AG08395 (cell line): ENCODE measurements at regions not wholly inside any gene's neighbourhood (a gene's known extent, or its start where the extent isn't known, plus 50 kb on each side); places are given as distances from the start of the nearest gene placed in this dataset.
"Not testable (repeated sequence)": the region's sequence is repeated elsewhere in the genome, so short reads cannot be mapped to it uniquely, and the experiment has no call there.

Source experiments
- DNase-seq: peaks from one replicate; pipeline ENCODE4 v3.0.0; 2012; ENCODE audit warnings: mixed read lengths, low spot score

DNA sequence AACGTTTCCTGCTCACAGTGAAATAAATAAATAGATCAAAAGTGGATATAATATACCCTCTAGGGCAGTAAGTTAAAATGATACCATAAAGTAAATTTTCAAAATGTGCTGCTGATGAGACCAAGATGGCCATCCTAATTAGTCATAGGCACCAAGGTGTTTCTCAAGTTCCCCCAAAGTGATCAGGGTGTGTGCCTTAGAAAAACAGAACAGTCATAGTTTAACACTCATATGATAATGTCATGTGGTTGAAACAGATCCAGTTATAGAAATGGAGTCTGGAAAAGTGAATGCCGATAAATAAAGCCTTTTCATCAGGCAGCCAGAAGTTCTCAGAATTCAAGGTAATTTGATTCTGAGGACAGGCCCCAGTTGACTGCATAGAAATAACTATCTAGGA lies 161.5 kb upstream of the CDKN2B start:
- no peak for DNase-seq

DNA sequence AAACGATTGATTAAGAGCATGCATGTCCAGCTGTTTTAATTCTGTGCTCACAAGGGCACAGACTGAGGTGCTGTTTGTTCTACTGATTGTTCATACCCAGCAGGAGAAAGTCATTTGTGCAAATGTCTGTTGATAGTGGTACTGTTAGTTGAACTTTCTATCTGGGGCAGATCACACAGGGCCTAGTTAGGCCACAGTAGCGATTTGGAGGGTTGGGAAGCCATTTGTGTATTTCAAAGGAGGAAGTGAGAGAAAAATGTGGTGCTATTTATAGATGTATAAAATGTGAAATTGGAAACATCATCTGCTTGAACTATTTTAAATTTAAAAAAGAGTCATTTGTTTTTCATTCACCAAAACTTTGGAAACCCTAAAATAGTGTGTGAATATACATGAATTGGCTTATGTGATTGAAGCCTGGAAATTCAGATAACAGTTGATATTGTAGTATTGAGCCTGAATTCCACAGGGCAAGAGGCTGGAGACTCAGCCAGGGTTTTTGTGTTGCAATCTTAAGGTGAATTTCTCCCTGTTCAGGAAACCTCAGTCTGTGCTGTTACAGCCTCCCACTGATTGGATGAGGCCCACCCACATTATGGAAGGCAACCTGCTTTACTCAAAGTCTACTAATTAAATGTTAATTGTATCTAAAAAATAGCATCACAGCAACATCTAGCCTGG lies 162.0 kb upstream of the CDKN2B start:
- no peak for DNase-seq

DNA sequence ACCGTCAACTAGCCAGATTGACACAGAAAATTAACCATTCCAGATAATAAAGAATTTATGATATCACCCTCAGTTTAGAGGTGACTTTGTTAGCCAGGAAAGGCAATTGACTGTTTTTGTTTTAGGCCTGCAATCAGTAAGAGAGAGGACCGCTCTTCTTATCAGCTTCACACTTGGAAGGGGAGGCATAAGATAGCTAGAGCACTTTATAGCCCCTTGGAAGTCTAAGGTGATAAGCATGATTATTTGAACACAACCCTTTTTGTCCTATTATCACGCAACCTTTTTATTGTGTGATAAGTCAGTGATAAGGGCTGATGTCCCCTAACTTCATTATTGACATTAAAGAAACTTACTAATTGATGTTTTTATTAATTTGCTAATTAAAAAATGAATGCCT lies 162.6 kb upstream of the CDKN2B start:
- DNase-seq: no peak

DNA sequence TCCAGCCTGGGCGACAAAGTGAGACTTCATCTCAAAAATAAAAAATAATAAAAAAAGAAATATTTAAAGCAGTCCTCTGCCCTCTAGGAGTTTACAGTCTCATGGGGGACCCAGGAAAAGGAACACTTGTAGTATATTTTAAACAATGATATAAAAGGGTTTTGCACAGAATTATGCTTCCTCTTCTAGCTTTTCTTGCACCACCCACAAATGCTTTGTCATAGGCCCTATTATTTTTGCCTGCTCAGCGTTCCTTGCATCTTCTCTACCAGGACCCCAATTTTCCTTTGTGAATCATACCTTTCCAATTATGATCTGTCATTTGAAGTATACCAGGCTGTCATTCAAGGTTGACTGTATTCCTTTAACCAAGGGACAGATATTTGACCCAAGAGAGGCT lies 164.8 kb upstream of the CDKN2B start:
- DNase-seq: no peak

DNA sequence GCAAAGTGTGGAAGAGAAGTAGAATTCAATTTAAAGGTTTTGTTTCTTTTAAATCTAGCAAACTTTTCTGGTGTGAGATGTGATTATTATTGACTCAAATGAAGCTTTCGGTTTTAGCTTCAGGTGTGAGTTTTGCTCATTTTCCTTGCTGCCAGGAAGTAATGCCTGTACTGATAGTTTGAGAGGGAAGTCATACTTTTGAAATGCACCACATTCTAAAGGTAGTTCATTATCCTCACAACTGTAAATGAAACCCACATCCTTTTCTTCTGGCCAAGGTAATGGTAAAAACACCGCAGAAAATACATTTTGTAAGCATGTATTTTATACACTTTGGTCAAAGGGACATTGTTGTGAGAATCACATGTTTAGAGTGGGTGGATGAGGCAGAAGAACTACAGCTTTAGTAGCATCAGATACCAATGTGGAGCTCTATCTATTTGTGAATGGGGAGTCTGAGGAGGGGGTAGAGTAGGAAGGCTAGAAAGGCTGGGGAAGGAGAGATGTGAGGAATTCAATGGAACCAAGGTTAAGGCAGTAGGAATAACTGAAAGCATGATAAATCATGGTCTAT lies 167.0 kb upstream of the CDKN2B start:
- no peak for DNase-seq

DNA sequence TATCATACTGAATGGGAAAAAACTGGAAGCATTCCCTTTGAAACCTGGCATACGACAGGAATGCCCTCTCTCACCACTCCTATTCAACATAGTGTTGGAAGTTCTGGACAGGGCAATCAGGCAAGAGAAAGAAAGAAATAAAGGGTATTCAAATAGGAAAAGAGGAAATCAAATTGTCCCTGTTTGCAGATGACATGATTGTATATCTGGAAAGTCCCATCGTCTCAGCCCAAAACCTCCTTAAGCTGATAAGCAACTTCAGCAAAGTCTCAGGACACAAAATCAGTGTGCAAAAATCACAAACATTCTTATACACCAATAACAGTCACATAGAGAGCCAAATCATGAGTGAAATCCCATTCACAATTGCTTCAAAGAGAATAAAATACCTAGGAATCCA lies 171.9 kb upstream of the CDKN2B start:
- DNase-seq: not testable (repeated sequence)

DNA sequence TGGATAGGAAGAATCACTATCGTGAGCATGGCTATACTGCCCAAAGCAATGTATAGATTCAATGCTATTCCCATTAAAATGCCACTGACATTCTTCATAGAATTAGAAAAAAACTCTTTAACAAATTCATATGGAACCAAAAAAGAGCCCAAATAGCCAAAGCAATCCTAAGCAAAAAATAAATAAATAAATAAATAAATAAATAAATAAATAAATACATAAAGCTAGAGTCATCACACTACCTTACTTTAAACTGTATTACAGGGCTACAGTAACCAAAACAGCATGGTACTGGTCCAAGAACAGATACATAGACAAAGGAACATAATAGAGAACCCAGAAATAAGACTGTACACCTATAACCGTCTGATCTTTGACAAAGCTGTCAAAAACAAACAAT lies 180.4 kb upstream of the CDKN2B start:
- no peak for DNase-seq

DNA sequence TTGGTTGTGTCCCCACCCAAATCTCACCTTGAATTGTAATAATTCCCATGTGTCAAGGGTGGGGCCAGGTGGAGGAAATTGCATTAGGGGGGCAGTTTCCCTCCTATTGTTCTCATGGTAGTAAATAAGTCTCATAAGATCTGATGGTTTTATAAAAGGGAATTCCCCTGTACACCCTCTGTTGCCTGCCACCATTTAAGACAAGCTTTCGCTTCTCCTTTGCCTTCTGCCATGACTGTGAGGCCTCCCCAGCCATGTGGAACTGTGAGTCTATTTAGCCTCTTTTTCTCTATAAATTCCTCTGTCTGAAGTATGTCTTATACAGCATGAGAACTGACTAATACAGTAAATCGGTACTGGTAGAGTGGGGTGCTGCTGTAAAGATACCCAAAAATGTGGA lies 187.9 kb upstream of the CDKN2B start:
- not testable (repeated sequence) for DNase-seq

DNA sequence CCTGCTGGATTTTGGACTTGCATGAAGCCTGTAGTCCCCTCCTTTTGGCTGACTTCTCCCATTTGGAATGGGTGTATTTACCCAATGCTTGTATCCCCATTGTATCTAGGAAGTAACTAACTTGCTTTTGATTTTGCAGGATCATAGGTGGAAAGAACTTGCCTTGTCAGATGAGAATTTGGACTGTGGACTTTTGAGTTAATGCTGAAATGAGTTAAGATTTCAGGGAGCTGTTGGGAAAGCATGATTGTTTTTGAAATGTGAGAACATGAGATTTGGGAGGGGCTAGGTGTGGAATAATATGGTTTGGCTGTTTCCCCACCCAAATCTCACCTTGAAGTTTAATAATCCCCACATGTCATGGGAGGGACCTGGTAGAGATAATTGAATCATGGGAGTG lies 189.6 kb upstream of the CDKN2B start:
- no peak for DNase-seq

DNA sequence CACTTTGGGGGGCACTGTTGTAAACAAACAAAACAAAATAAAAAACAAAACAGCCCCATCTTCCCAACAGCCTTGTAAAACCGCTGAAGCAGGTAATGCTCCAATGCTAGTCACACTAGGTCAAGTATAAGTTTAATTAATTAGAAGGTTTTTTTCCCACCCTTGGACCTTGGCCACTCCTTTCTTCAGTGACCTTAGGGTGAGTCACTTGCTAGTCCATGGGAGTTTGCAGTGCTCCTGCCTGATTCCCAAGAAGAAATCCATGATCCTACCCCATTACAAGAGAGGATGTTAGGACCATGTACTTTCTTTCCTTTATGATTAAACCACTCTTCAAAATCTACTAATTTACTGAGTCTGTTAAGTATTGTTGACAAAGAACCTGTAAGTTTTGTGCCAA lies 192.2 kb upstream of the CDKN2B start:
- no peak for DNase-seq

DNA sequence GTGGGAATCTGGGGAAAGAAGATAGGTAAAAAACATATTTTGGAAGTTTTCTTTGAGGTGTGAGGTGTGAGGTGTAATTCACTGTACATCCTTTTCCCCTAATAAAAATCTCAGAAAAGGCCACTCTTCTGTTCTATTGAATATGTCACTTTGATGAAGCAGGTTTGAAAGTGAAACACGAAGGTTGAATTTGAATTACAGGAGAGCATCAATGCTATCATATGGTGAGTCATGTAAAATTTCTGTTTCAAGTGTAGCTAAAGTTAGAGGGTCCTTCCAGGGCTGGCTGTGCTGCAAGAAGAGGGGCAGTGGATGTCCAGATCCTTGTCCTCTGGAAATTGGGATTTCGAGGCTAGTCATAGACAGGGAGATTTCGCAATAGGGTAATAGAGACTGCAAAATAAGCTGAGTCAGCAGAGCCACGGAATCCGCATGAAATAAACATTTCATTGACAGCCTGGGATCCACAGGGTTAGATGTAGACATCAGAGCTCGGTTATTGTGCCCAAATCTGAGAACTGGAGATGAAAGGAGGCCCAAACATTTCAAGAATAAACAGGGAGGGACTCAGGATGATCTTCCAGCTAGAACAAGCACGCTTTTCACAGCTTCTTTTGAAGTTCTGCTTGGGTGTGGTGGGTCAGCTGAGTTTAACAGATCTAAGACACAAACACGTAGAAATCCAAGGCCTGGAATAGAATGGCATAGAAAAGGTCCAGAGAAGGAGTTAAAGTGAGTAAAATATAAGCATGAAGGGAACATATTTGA lies 194.4 kb upstream of the CDKN2B start:
- DNase-seq: peak; percentile 26

DNA sequence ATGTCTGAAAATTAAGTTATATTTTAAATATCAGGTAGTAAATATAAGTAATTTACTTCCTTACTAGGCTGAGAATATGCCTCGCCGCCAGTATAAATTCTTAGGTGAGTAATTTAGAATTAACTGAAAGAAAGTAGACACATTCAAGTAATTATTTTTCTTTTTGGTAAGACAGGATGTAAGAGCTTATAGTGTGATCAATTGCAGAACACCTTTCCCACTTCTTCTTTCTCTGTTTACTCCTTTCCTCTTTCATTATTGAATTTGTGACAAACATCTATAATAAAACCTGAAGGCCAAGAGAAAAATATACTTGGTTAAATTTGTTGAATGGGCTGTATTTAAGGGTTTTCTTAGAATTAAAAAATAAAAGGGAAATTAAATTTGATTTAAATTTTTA lies 195.1 kb upstream of the CDKN2B start:
- DNase-seq: no peak

DNA sequence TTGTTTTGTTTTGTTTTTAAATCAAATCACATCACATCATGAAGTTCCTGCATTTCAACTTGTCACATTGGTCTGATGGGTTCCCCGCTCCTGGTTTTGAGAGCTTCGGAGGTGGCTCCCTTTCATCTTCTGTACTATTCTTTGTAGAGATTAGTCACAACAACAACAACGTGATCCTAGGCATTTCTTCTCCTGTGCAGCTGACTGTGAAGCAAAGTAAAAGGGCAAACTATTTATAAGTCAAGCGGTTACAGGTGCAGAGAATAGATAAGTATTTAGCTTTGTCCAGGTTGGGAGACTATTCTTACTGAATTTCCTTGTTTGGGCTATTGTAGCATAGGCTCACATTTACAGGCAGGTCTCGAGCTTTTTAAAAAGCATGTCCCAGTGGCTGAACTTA lies 197.7 kb upstream of the CDKN2B start:
- DNase-seq: no peak

DNA sequence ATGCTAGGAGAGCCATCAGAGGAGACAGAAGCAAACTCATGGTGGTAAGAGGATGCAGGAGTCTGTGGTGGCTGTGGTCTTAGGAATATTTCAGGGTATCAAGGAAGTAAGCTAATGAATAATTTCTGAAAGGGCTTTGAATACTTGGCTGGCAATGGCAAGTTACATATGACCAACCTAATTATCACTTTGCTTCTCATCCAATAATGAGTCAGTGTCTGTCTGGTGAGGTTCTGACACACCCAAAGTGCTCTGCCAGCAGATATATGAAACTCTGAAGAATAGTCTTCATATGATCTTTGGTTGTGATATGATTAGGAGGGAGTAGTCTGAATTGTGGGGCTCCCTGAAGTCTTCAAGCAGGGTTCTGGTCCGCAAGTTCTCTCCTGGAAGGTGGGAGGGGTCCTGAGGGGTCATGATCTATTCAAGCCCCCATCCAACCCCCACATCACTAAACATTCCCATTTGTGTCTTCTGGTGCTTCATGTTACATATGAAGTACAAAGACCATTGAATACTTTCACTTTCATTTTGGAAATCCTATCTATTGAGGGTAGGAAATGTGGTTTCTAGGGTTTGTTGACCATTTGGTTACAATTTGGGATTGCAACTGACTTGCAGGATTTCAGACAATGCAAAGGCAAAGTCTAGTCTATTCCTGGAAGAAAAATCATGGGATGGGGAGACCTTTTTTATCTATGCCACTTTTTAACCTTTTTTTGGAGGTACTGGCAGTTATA lies 199.9 kb upstream of the CDKN2B start:
- peak; percentile 39 for DNase-seq

DNA sequence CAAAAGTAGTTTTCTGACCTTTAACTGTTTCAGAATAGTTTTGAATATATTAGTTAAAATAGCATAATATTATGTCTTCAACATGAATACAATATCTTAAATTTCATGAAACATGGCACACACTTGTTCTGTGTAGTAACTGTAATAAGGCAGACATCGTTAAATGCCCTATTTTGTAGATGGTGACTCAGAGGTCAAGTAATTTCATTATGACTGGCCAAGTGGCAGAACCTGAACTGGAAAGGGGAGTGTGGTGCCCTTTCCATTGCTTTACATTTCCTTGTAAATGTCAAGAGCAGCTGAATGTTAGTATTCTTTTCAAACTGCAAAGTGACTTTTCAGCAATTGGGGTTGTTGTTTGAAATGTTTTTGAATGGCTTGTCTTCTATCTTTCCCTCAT lies 201.2 kb upstream of the CDKN2B start:
- no peak for DNase-seq

DNA sequence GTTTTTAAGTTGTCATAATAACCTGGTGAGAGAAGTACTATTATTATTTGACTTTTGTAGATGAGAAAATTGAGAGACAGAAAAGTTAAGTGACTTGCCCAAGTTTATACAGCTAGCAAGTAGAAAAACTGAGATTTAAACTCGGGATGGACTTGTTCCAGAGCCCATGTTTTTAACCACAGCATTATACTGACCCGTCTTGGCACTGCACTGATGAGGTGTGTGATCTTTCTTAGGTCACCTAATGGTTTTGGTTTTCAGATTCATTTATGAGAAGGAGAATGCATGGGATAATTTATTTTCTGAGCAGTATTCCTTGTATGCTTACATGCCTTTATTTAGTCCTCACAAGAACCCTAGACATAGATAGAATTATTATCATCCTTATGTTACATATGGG lies 201.8 kb upstream of the CDKN2B start:
- DNase-seq: no peak

DNA sequence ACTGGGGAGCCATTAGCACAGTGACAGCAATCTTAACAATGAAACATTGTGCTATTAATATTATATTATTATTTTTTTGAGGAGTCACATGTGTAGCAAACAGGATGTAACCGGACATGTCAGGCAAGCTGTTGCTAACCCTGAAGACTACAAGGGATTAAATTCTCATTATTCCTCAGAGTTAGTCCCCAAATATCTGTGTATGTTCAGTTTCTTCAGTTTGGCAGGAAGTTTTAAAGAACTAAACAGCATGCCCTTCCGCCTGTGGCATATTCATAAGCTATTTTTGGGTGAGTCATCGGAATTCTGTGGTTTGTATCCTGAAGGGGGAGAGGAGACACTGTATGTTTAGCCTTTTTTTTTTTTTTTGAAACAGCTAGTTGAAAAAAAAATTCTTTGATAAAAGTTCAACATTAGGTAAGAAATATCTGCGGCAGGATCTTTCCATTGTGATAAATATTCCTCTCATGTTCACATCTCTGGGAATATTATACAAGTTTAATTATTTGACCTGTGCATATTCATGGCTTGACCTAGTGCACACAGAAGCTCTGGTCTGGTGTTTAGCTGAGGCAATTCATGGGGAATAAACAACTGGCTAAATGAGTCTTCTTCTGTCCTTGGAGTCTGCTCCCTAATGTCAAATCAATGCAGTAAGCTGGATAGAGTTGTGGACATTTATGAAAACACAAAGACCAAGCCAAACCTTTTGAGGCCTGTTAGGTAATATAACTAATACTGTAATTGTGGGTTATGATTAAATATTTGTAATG lies 202.7 kb upstream of the CDKN2B start:
- peak; percentile 90 for DNase-seq

DNA sequence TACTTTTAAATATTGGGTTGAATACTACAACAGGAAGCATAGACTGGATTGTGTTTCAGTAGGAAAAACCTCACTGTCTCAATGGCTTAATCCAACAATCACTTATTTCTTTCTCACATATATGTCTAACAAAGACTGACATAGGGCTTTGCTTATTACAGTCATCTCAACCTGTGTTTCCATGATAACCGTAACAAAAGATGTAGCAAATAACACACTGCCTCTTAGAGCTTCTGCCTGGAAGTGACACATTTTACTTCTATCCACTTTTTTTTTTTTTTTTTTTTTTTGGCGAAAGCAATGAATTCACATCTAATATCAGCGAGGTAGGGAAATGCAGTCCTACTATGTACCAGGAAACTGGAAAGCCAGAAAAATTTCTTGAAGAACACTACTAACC lies 204.9 kb upstream of the CDKN2B start:
- no peak for DNase-seq

DNA sequence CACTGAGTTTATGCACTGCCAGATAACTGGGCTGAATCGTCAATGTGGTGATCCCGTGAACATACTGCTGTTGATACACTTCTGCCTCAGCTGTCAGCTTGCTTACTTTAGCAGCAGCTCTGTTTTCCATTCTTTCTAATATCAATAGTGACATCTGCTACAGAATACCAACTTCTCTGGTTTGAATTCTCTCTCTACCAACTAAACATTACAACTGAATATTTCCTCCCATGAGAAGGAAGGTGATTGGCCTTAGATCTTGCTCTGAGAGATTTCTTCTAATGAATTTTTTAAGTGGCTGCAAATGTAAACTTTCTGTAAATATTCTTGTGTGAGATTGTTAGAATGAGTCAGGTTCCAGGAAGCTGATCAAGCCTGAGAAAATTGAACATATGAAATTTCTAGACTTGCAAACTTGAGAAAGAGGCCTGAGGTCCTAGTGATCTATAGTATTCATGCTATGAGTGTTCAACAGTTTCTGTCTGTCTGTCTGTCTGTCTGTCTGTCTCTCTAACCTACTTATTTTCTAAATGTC lies 205.5 kb upstream of the CDKN2B start:
- no peak for DNase-seq

DNA sequence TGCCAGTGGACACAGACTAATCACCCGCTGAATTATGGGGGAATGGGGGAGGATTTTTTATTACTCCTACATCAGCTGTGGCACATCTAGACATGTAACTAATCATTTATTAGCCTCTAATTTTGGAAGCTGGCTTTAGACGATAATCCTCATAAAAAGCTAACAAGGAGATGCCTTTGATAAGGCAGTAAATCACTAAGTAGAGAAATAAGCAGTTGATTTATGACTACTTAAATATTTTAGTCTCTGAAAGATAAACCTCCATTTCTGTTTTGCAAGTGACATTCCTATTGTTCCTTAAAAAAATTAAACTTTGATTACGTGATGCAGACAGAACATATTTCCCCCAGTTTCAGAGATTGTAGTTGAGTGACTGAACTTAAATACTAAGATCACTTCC lies 206.4 kb upstream of the CDKN2B start:
- DNase-seq: no peak

DNA sequence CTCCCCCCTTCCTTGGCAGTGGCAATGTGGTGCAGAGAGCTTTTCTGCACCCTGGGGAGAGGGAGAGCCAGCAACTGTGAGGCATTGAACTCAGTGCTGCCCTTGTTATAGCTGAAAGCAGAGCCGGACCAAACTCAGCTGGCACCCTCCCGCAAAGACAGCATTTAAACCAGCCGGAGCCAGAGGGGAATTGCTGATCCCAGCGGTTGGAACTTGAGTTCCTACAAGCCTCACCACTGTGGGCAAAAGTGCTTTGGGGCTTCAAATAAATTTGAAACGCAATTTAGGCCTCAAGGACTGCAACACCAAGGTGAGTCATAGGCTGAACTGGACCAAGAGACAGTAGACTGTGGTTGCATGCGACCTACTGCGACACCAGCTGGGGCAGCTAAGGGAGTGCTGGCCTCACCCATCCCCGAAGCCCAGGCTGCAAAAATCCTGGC lies 207.6 kb upstream of the CDKN2B start:
- peak; percentile 75 for DNase-seq

DNA sequence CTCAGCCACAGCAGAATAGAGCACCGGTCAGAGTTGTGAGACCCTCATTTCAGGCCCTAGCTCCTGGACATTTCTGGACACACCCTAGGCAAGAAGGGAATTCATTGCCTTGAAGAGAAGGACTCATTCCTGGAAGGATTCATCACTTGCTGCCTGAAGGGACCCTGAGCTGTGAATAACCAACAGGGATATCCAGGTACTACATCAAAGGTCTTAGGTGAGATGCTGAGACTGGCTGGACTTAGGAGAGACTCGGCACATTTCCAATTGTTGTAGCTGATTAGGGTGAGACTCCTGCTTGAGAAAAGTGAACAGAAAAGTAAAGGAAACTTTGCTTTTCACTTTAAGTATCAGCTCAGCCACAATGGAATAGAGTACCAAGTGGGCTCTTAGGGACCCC lies 208.1 kb upstream of the CDKN2B start:
- DNase-seq: no peak
